GM21529 (cell line): ENCODE measurements at regions not wholly inside any gene's neighbourhood (a gene's known extent, or its start where the extent isn't known, plus 50 kb on each side); places are given as distances from the start of the nearest gene placed in this dataset.

ENCODE experiments used
- ATAC-seq: cut with Tn5 transposase; IDR thresholded peaks from one replicate; pipeline ENCODE4 v1.9.1; 2021; ENCODE audit not compliant: unreplicated experiment

- no peak for ATAC-seq
These were observed 777.4 kb upstream of the TENM3 start for GRCh38 chr4:181465826-181466225.

DNA sequence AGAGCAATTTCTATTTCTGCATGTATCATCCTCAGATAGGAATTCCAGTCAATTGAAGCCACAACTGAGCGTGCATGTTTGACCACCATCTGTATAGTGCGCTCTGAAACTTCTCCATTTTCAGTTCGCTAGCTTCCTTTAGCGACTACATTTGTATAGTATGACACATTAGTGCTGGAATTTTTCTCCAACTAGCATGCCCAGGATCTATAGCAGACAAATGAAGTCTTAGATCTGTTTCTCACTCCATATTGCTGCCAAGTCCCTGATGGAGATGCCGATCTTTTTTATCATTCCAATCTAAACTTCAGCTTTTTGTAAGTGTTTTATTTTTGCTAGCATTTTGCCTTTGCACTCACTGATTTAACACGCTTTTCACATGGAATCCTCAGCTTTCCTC, 774.8 kb upstream of the TENM3 start:
- no peak for ATAC-seq

DNA sequence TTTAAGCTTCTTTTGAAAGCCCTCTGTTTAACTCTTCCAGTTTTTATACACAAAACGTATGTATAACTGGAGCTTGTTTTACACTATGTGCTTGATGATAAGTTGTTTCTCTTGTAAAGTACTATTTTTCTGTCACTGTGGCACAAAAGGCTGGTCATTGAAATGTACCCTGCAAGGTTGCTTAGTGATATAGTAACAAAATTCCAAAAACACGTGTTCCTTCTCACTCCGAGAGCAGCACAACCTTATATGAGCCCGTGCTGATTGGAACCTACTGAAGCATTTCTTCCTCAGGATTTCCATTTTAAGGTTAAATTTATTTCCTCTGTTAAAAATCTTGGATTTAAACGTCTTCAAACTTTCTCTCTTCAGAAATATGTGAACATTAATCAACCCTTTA, 772.9 kb upstream of the TENM3 start:
- no peak for ATAC-seq

DNA sequence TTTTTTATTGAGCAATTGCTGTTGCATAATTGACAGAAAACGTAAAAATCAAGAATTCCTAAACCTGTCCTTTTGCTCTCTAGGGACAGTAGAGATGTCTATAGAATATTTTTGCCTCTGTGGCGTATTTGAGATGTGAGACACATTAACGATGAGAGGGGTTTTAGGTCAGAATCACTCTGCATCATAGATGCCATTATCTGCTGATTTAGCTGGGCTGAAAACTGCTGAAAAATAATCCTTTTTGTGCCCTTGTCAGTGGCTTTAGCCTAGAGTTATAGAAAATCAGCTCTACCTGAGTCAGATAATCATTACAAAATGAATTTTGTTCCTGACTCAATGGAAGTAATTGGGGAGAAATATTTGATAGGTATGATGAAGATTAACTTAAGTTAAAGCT, 767.8 kb upstream of the TENM3 start:
- no peak for ATAC-seq

- no peak for ATAC-seq
These were observed 767.3 kb upstream of the TENM3 start for GRCh38 chr4:181475781-181476507.

- no peak for ATAC-seq
These were observed 766.7 kb upstream of the TENM3 start for GRCh38 chr4:181476508-181476890.

- no peak for ATAC-seq
These were observed 765.6 kb upstream of the TENM3 start for GRCh38 chr4:181477591-181477990.

DNA sequence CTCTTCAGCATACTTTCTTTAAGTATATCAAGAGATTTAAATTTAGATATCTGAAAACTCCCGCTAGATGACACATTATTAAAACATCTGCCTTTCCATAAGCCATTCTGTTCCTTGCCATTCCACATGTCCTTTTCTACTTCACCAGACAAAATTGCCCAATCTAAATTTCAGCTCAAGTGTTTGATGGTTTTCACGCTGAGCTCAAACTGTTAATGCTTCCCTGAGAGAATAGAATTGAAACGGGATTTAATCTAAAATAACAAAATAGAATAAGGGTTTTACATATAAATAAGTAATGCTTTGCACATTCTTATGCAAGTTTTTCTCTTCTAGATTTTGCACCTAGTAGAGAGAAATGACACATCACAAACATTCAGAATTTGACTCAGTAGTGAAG, 764.5 kb upstream of the TENM3 start:
- no peak for ATAC-seq

GRCh38 chr4:181479141-181479540, 764.1 kb upstream of the TENM3 start:
- ATAC-seq, result no peak

GRCh38 chr4:181484396-181484795, 758.8 kb upstream of the TENM3 start:
- no peak for ATAC-seq

DNA sequence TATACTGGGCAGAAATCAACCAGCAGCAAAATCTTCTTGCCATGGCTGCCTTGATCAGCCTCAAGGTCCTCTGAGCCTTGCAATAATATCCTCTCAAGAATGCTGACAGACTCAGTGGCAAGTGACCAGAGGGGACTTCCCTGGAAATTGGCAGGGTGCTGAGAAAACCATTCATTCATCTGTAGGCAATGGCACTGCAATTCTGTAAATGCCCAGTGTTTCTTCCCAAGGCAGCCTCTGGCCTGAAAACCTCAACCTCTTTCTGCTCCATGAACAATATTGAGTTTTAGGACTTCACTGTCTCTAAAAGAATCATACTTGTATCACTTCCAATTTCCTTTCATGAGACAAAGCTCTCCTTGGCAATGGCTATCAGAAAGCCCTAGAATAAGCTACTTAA, 754.3 kb upstream of the TENM3 start:
- ATAC-seq, result no peak

DNA sequence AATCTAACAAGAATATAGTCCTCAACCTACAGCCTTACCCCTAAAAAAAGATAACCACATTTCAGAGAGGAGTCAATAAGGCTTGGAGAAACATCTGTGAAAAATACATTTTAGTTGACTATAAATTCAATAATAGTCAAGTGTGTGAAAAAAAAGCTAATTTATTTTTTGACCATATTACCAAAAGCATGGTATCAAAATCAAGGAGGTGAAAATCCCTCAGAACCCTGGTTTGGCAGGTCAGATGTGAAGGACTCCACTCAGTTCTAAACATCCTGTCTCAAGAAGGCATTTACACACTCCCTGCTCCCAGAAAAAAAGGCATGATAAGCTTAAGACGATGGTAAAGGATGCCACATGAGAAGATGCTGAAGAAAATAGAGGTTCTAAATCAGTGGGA, 745.1 kb upstream of the TENM3 start:
- no peak for ATAC-seq

DNA sequence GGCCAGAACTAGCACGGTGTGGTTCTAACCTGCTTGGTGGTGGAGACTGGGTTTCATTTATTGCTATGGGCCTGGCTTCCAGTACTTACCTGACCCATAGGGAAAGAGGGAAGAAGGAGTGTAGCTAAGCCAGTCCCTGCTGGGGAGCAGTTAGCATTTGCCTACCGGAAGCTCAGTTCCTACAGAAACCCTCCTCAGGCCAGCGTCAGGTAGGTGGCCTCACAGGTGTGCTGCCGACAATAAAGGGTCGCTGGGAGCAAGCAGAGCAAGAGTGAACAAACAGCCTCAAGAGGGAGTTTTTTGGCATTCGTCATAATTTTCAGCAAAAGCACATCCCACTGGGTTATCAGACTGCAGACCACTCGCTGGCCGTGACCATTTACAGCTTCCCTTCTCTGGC, 740.6 kb upstream of the TENM3 start:
- no peak for ATAC-seq

DNA sequence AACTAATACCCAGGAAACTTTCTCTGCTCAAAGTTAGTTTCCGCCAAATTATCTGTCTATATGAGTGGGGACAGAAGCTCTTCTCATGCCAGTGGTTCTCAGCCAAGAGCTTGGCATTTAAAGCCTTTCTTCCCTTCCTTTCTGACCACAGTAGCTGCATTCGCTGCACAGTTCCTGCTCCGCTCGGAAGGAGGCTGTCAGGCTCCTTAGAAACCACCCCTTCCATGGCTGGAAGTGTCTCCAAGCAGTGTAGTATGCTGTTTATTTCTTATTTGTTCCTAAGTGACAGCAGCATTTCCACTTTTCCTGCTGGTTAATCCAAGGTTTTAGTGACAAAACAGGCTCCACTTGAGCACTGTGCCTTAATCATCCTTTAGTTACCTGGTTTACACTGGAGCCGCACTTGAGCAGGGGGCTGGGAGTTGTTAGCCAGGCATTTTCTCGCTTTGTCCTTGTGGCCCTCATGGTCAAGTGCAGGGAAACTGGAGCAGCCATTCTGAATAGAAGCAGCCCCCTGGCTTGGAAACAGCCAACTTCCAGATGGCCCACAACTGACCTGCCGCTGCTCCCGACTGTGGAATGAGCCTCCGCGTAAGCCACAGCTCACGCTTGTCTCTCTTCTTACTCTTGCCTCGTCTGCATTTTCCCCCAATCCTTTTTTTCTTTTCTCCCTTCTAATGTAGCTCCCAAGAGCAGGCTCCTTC, 739.4 kb upstream of the TENM3 start:
- ATAC-seq, result no peak

- no peak for ATAC-seq
These were observed 738.3 kb upstream of the TENM3 start for GRCh38 chr4:181504924-181505323.

DNA sequence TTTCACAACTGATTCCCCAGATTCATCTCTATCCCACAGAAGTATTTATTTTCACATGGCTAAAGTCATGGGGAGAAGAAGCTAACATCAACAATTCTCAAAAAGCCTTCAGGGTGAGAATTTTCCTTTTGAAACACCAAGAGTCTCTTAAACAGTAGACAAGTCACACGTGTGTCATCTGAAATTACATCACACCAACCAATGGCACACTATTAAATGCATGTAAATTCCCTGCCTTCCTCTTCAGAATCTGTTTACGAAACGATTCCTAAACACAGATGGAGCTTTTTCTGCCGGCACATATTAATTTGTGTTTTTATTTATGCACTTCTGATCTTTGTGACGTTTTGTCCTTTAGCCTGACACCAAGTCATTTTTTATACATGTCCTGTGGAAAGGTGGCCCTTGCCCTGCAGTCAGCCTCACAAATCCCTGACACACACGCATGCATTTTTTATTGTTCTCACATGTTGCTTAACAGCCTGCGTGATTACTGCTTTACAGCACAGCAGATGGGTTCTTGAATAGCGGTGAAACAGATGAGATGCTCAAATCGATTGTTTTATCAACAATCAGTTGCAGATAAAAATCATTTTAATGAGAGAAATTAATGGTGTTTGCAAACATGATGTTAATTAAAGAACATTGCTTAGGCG, 735.9 kb upstream of the TENM3 start:
- no peak for ATAC-seq

DNA sequence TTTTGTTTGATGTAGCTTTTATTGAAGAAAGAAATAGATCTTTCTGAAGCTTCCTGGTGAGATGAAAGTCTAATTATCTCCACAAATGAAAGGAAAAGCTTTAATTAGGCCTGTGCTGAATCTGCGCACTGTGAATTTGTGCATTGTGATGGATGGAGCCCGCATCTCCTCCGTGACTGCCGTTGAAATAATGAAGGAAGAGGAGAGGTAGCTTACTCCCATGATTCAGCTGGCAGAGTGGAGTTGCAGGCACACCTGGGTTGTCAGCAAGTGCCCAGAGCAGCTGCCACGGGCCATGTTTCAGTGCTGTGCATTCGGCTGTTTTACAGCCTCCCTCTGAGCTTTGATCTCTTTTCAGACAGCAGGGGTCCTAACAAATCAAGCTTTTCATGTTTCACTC, 735.3 kb upstream of the TENM3 start:
- ATAC-seq, result no peak

- no peak for ATAC-seq
These were observed 734.6 kb upstream of the TENM3 start for GRCh38 chr4:181508601-181509000.

DNA sequence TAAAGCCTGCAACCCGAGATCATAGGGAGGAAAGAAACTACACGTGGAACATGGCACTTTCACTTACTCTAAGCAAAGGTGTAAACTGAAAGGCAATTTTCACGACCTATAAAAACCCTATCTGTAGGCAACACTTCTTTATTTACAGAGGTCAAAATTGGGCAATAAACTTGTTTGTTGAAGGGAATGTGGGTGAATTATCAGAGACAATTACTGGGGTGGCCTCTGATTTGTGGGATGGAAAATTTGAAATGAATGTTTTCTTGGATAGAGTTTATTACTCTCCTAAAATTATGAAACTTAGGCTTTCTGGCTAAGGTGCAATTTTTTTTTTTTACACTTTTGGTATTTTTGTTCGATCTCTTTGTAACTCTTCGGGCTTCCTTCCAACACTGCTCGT, 734.1 kb upstream of the TENM3 start:
- ATAC-seq, result no peak

GRCh38 chr4:181517491-181517890, 725.7 kb upstream of the TENM3 start:
- no peak for ATAC-seq

- no peak for ATAC-seq
These were observed 722.4 kb upstream of the TENM3 start for GRCh38 chr4:181520790-181521189.

DNA sequence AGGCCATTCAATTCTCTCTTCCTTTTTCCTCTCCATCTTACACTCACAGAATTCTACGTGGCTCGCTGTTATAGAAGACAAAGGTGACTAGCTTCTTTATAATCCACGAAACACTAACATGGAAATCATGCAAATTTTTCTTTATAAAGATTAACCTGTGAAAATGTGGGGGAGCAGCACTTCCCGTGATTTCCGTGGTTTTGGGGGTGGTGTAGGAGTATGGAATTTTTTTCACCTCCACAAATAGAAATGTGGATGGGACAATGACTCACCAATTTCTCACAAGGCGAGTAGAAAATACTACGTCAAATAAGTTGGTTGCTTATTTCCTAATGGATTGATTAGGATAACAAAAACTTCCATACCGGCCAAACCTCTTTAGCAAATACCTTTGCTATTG, 719.2 kb upstream of the TENM3 start:
- ATAC-seq, result no peak
